HT1080 (cell line): ENCODE measurements at regions not wholly inside any gene's neighbourhood (a gene's known extent, or its start where the extent isn't known, plus 50 kb on each side); places are given as distances from the start of the nearest gene placed in this dataset.

ENCODE experiments used
- DNase-seq: peaks from one replicate; pipeline ENCODE4 v3.0.0-alpha.2; 2015; ENCODE audit warnings: low read depth

GRCh38 chr9:82574911-82575310 lies 488.0 kb downstream of the RASEF start:
- DNase-seq: no peak

GRCh38 chr9:82580921-82581320 lies 482.0 kb downstream of the RASEF start:
- DNase-seq: no peak

GRCh38 chr9:82581516-82581915 lies 481.4 kb downstream of the RASEF start:
- DNase-seq: no peak

- DNase-seq: no peak
Measured at GRCh38 chr9:82581935-82582334, 481.0 kb downstream of the RASEF start.

GRCh38 chr9:82582693-82583092 lies 480.2 kb downstream of the RASEF start:
- no peak for DNase-seq

GRCh38 chr9:82583524-82583923 lies 479.4 kb downstream of the RASEF start:
- DNase-seq: no peak

GRCh38 chr9:82584349-82584863 lies 478.5 kb downstream of the RASEF start:
- peak; percentile 11 for DNase-seq

GRCh38 chr9:82586918-82587356 lies 476.0 kb downstream of the RASEF start:
- no peak for DNase-seq

GRCh38 chr9:82588301-82589180 lies 474.4 kb downstream of the RASEF start:
- no peak for DNase-seq

- DNase-seq: no peak
Measured at GRCh38 chr9:82590845-82591244, 472.1 kb downstream of the RASEF start.

- DNase-seq: no peak
Measured at GRCh38 chr9:82593501-82593900, 469.4 kb downstream of the RASEF start.

- no peak for DNase-seq
Measured at GRCh38 chr9:82597241-82598203, 465.4 kb downstream of the RASEF start.

GRCh38 chr9:82598241-82599039 lies 464.5 kb downstream of the RASEF start:
- DNase-seq: no peak

- no peak for DNase-seq
Measured at GRCh38 chr9:82599336-82599949, 463.5 kb downstream of the RASEF start.

- no peak for DNase-seq
Measured at GRCh38 chr9:82600536-82601292, 462.2 kb downstream of the RASEF start.

- no peak for DNase-seq
Measured at GRCh38 chr9:82601293-82601771, 461.6 kb downstream of the RASEF start.

- no peak for DNase-seq
Measured at GRCh38 chr9:82604947-82605656, 457.8 kb downstream of the RASEF start.

- DNase-seq: no peak
Measured at GRCh38 chr9:82605657-82606031, 457.3 kb downstream of the RASEF start.

- DNase-seq: no peak
Measured at GRCh38 chr9:82606071-82606470, 456.9 kb downstream of the RASEF start.
